HUDEP-2 (cell line): ENCODE measurements at regions not wholly inside any gene's neighbourhood (a gene's known extent, or its start where the extent isn't known, plus 50 kb on each side); places are given as distances from the start of the nearest gene placed in this dataset.
"Not testable (repeated sequence)": the region's sequence is repeated elsewhere in the genome, so short reads cannot be mapped to it uniquely, and the experiment has no call there.

ENCODE experiments used
- DNase-seq, 76 experiments: peaks; one replicate each; lab custom pipeline; 2025; ENCODE audit not compliant: unreplicated experiment in 76 of 76; lab: John Stamatoyannopoulos, UW

GRCh38 chr6:166705069-166705468 lies 78.0 kb upstream of the RPS6KA2 start:
- no peak for DNase-seq

- no peak for DNase-seq
Measured at GRCh38 chr6:166704171-166704570, 77.1 kb upstream of the RPS6KA2 start.

GRCh38 chr6:166703149-166703710 lies 76.2 kb upstream of the RPS6KA2 start:
- no peak for DNase-seq

GRCh38 chr6:166701424-166701823 lies 74.4 kb upstream of the RPS6KA2 start:
- DNase-seq, result not testable (repeated sequence)

GRCh38 chr6:166700871-166701270 lies 73.8 kb upstream of the RPS6KA2 start:
- DNase-seq, result not testable (repeated sequence)

GRCh38 chr6:166697113-166697512 lies 70.1 kb upstream of the RPS6KA2 start:
- no peak for DNase-seq

GRCh38 chr6:166693880-166694279 lies 66.8 kb upstream of the RPS6KA2 start:
- no peak for DNase-seq

GRCh38 chr6:166692723-166693302 lies 65.8 kb upstream of the RPS6KA2 start:
- no peak for DNase-seq

- no peak for DNase-seq
Measured at GRCh38 chr6:166691746-166692145, 64.7 kb upstream of the RPS6KA2 start.

GRCh38 chr6:166691199-166691598 lies 64.1 kb upstream of the RPS6KA2 start:
- no peak for DNase-seq

- no peak for DNase-seq
Measured at GRCh38 chr6:166689687-166690086, 62.6 kb upstream of the RPS6KA2 start.

GRCh38 chr6:166688901-166689300 lies 61.9 kb upstream of the RPS6KA2 start:
- no peak for DNase-seq

- no peak for DNase-seq
Measured at GRCh38 chr6:166687879-166688205, 60.8 kb upstream of the RPS6KA2 start.

GRCh38 chr6:166687070-166687878 lies 60.2 kb upstream of the RPS6KA2 start:
- no peak for DNase-seq

- DNase-seq, result no peak
Measured at GRCh38 chr6:166686317-166686716, 59.3 kb upstream of the RPS6KA2 start.

- DNase-seq, result no peak
Measured at GRCh38 chr6:166684866-166685265, 57.8 kb upstream of the RPS6KA2 start.

- no peak for DNase-seq
Measured at GRCh38 chr6:166684170-166684569, 57.1 kb upstream of the RPS6KA2 start.

- DNase-seq, result no peak
Measured at GRCh38 chr6:166683477-166683876, 56.4 kb upstream of the RPS6KA2 start.

GRCh38 chr6:166679566-166679965 lies 52.5 kb upstream of the RPS6KA2 start:
- no peak for DNase-seq

- DNase-seq, result no peak
Measured at GRCh38 chr6:166678426-166678825, 51.4 kb upstream of the RPS6KA2 start.

- DNase-seq, result no peak
Measured at GRCh38 chr6:166677941-166678340, 50.9 kb upstream of the RPS6KA2 start.
